K562 (cell line): ENCODE measurements at regions not wholly inside any gene's neighbourhood (a gene's known extent, or its start where the extent isn't known, plus 50 kb on each side); places are given as distances from the start of the nearest gene placed in this dataset.

Experiments used
- ATAC-seq: fragments of 200-7000 bp; cut with Tn5 transposase; 3 replicates; pipeline ENCODE4 v1.9.1; 2020; ENCODE audit warnings: moderate library complexity
- BruUV-seq: library from RNA; stranded (reverse); fragments of 400-500 nt; replicated peaks from 2 replicates; lab custom pipeline; 2021; lab: Mats Ljungman, UMichigan
- CTCF ChIA-PET: fragments of 300-600 bp; formaldehyde crosslinking; extraction: SDS; loops from one replicate; lab custom pipeline; 2021; ENCODE audit warnings: low intra/inter-chr PET ratio; lab: Yijun Ruan, JAX
- POLR2A ChIA-PET: fragments of 300-600, 350-650 bp; sonication (Branson Sonifier 250); formaldehyde crosslinking; extraction: SDS; loops from one replicate; lab custom pipeline; 2021; ENCODE audit warnings: antibody characterized with exemption, inconsistent platforms; lab: Yijun Ruan, JAX
- DNase-seq, 4 experiments: peaks; one replicate each; pipeline versions ENCODE4 v3.0.0 to v3.0.0-alpha.2; 2011 to 2018; ENCODE audit warnings: low spot score in 3 of 4, mixed read lengths in 3 of 4; ENCODE audit errors: extremely low read depth in 1 of 4
- FAIRE-seq: peaks from 2 replicates; lab custom pipeline; 2011; peaks lifted over from hg19 to GRCh38; lab: Jason Lieb, UNC
- H2AFZ ChIP-seq: 2 replicates; pipeline ENCODE4 v1.6.0; 2011; ENCODE audit warnings: low read depth, low read length, control low read depth, inconsistent platforms
- H3K27ac ChIP-seq: fragments of 200-600 bp; 3 replicates; pipeline ENCODE4 v1.8.0; 2011; ENCODE audit warnings: low read depth, mild to moderate bottlenecking, control low read depth, inconsistent platforms, low read length, moderate library complexity, mixed read lengths; ENCODE audit errors: extremely low read depth
- H3K27me3 ChIP-seq, 2 experiments: fragments of 300-600 bp in 1 of 2; 2 replicates in 1 of 2; 3 replicates in 1 of 2; pipeline versions ENCODE4 v1.6.0 to v1.8.0; 2011; ENCODE audit warnings: inconsistent platforms in 2 of 2, low read length in 2 of 2, mild to moderate bottlenecking in 1 of 2, mixed read lengths in 1 of 2, moderate library complexity in 1 of 2; ENCODE audit not compliant: control insufficient read depth in 2 of 2, insufficient read depth in 2 of 2
- H3K36me3 ChIP-seq: fragments of 300-600 bp; 3 replicates; pipeline ENCODE4 v1.8.0; 2011; ENCODE audit warnings: mild to moderate bottlenecking, low read length, inconsistent platforms; ENCODE audit not compliant: control insufficient read depth, insufficient read depth
- H3K4me1 ChIP-seq, 2 experiments: fragments of 200-600 bp in 1 of 2; replicated peaks in 1 of 2; 2 replicates in 1 of 2; 3 replicates in 1 of 2; pipeline versions ENCODE4 v1.5.1 to v1.8.0; 2011; ENCODE audit warnings: inconsistent platforms in 2 of 2, low read length in 2 of 2, mild to moderate bottlenecking in 1 of 2, mixed read lengths in 1 of 2, moderate library complexity in 1 of 2; ENCODE audit not compliant: control insufficient read depth in 2 of 2, insufficient read depth in 2 of 2
- H3K4me2 ChIP-seq: 2 replicates; pipeline ENCODE4 v1.6.1; 2011; ENCODE audit warnings: low read length, control low read depth, inconsistent platforms, mixed read lengths; ENCODE audit not compliant: insufficient read depth
- H3K4me3 ChIP-seq: fragments of 200-600 bp; sonication (generic), shearing (Covaris generic); 2 replicates; pipeline ENCODE4 v1.5.1; 2016; ENCODE audit warnings: control low read depth, inconsistent platforms
- H3K79me2 ChIP-seq: fragments of 200-600 bp; 3 replicates; pipeline ENCODE4 v1.8.0; 2011; ENCODE audit warnings: low read length, inconsistent platforms; ENCODE audit not compliant: control insufficient read depth, insufficient read depth
- H3K9ac ChIP-seq, 2 experiments: 2 replicates each; pipeline versions ENCODE4 v1.6.0 to v1.6.1; 2011; ENCODE audit warnings: low read depth in 2 of 2, low read length in 2 of 2, control low read depth in 1 of 2, inconsistent platforms in 1 of 2, mild to moderate bottlenecking in 1 of 2, mixed read lengths in 1 of 2; ENCODE audit not compliant: insufficient read depth in 1 of 2
- H3K9me1 ChIP-seq: one replicate; pipeline ENCODE4 v1.6.0; 2011; ENCODE audit warnings: inconsistent platforms, mild to moderate bottlenecking, low read length, moderate library complexity; ENCODE audit not compliant: control insufficient read depth, insufficient read depth
- H3K9me3 ChIP-seq: replicated peaks from 2 replicates; pipeline ENCODE4 v1.5.1; 2011; ENCODE audit warnings: low read depth, low read length, inconsistent platforms; ENCODE audit not compliant: control insufficient read depth, insufficient read depth
- H4K20me1 ChIP-seq: replicated peaks from 2 replicates; pipeline ENCODE4 v1.6.1; 2011; ENCODE audit warnings: low read length, inconsistent platforms, mixed read lengths; ENCODE audit not compliant: control insufficient read depth, insufficient read depth
- CEBPG ChIP-seq, 3 experiments: fragments of 200-800 bp in 1 of 3; sonication (Bioruptor generic) in 1 of 3; sonication (generic) in 1 of 3; formaldehyde crosslinking in 1 of 3; IDR thresholded peaks in 2 of 3; conservative IDR thresholded peaks in 1 of 3; 2 replicates each; pipeline versions ENCODE4 v1.6.1 to v1.8.0; 2016 to 2022; ENCODE audit warnings: missing compliant biosample characterization in 2 of 3, missing genetic modification characterization in 2 of 3, mild to moderate bottlenecking in 1 of 3, missing genetic modification reagents in 1 of 3
- DMBX1 ChIP-seq: fragments of 250-450 bp; sonication (Bioruptor Pico); IDR thresholded peaks from 2 replicates; pipeline ENCODE4 v1.8.0; 2022; ENCODE audit warnings: inconsistent platforms, mild to moderate bottlenecking, moderate library complexity, borderline replicate concordance
- GABPB1 ChIP-seq: sonication (generic); formaldehyde crosslinking; IDR thresholded peaks from 2 replicates; pipeline ENCODE4 v1.8.0; 2022; ENCODE audit warnings: mild to moderate bottlenecking, missing genetic modification reagents
- HNRNPH1 ChIP-seq: fragments of 200-400 bp; formaldehyde crosslinking; optimal IDR thresholded peaks from 2 replicates; pipeline ENCODE3; 2017; ENCODE audit warnings: low read depth, mild to moderate bottlenecking, low read length, moderate library complexity
- HNRNPL ChIP-seq: fragments of 200-400 bp; formaldehyde crosslinking; IDR thresholded peaks from 2 replicates; pipeline ENCODE4 v1.6.1; 2017; ENCODE audit warnings: low read depth, mild to moderate bottlenecking, low read length
- PHB ChIP-seq: fragments of 250-450 bp; sonication (Bioruptor Pico); IDR thresholded peaks from 2 replicates; pipeline ENCODE4 v1.5.0; 2021
- SMARCA4 ChIP-seq: fragments of 450-650 bp; IDR thresholded peaks from 2 replicates; pipeline ENCODE4 v1.6.1; 2016
- SMARCC2 ChIP-seq: fragments of 450-650 bp; IDR thresholded peaks from 2 replicates; pipeline ENCODE4 v1.6.1; 2017; ENCODE audit warnings: antibody characterized with exemption, moderate library complexity, mild to moderate bottlenecking, low read depth
- SRF ChIP-seq, 2 experiments: fragments of 250-450, 450-650 bp in 1 of 2; sonication (Bioruptor Pico) in 1 of 2; sonication (generic) in 1 of 2; formaldehyde crosslinking; IDR thresholded peaks; 2 replicates each; pipeline versions ENCODE4 v1.5.0 to v1.5.1; 2020 to 2022; ENCODE audit warnings: mild to moderate bottlenecking in 1 of 2, missing genetic modification reagents in 1 of 2
- TARDBP ChIP-seq: fragments of 450-650 bp; IDR thresholded peaks from 2 replicates; pipeline ENCODE4 v1.6.1; 2016
- YBX1 ChIP-seq: fragments of 450-650 bp; IDR thresholded peaks from 2 replicates; pipeline ENCODE4 v1.7.1; 2016; ENCODE audit warnings: mild to moderate bottlenecking
- ZNF75A ChIP-seq: fragments of 450-650 bp; formaldehyde crosslinking; IDR thresholded peaks from 2 replicates; pipeline ENCODE4 v1.4.0; 2020; ENCODE audit warnings: mild to moderate bottlenecking
- WGBS: fragments of 100-300 bp; shearing (Covaris generic); methylation state at CpG from one replicate; pipeline ENCODE4 v1.1.6; 2016; ENCODE audit warnings: low coverage, mixed read lengths; ENCODE audit not compliant: insufficient coverage; ENCODE audit errors: missing lambda C conversion rate; 5-methylcytosine and 5-hydroxymethylcytosine counted together
- in situ Hi-C: fragments of 300-500 bp; cut with MboI; formaldehyde crosslinking; loops from 4 replicates; pipeline ENCODE4 v1.15.0; 2018; ENCODE audit warnings: inconsistent platforms, mixed read lengths
- intact Hi-C: fragments of 100-400 bp; cut with micrococcal nuclease; formaldehyde crosslinking; loops from 2 replicates; pipeline ENCODE4 v1.14.2; 2022

DNA sequence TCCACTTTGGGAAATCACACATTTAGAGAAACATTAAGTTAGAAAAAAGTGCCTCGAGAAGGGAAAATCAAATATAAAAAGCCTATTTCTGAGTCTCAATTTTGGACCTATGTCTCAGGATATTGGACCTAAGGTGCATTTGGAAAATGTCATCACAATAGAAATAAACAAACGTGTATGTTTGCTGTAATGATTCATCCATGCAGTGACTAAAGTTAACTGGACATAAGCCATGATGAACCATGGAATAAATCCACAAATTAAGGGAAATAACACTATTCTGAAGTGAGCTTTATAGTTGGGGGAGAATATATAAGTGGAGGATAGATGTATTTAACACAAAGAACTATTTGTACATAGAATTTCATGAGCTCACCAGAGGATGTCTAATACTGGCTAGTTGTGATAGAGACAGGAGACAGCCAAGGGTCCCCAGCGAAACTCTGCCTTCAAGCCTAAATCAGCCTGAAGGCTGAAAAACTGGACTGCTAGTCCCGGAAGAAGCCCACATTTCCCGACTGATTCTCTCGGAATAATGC, 963.3 kb upstream of the SPRY2 start:
- no peak for DNase-seq
- Histone ChIP-seq H3K4me3 (no peak overlapping the region), H3K4me2 (no peak overlapping the region), H3K27ac (no peak overlapping the region), H3K79me2 (no peaks in the 10 kb centered on the region), H3K9me1 (no peaks in the 10 kb centered on the region), H3K36me3 (no peaks in the 10 kb centered on the region), H4K20me1 (no peaks in the 10 kb centered on the region), H3K27me3 (no peaks in the 10 kb centered on the region), H2AFZ (no peak overlapping the region), H3K9me3 (no peaks in the 10 kb centered on the region), H3K4me1 (no peaks in the 10 kb centered on the region), H3K9ac (no peak overlapping the region)
- in situ Hi-C loops, result no loop called here
- CTCF ChIA-PET, result no interaction called here
- TF ChIP-seq PHB, result no peak
- TF ChIP-seq TARDBP, result no peak
- no peak for TF ChIP-seq SMARCC2
- no peak for TF ChIP-seq SMARCA4
- TF ChIP-seq HNRNPL, result no peak
- TF ChIP-seq CEBPG (CRISPR knock-in tag; IDR thresholded peaks at IDR 0.05), result no peak
- TF ChIP-seq CEBPG (tag; conservative IDR thresholded peaks at IDR 0.05 in 1 of 2, IDR thresholded peaks at IDR 0.05 in 1 of 2), result no peak
- no peak for TF ChIP-seq SRF (CRISPR knock-in tag; IDR thresholded peaks at IDR 0.05)
- no peak for TF ChIP-seq YBX1
- no peak for TF ChIP-seq DMBX1 (CRISPR knock-in tag)
- TF ChIP-seq GABPB1 (CRISPR knock-in tag), result no peak
- TF ChIP-seq ZNF75A (CRISPR knock-in tag), result no peak
- no peak for TF ChIP-seq HNRNPH1
- intact Hi-C loops, result no loop called here
- no peak for FAIRE-seq
- POLR2A ChIA-PET, result no interaction called here
- no TSS peak for BruUV-seq
- no peak for ATAC-seq
- WGBS, result 28% methylated on average over 5 of the region's 6 CpGs
